HCT116 (cell line): ENCODE measurements at regions not wholly inside any gene's neighbourhood (a gene's known extent, or its start where the extent isn't known, plus 50 kb on each side); places are given as distances from the start of the nearest gene placed in this dataset.

ENCODE experiments used
- ATAC-seq: fragments of 200-7000 bp; cut with Tn5 transposase; 2 replicates; pipeline ENCODE4 v1.9.1; 2020; ENCODE audit warnings: mild to moderate bottlenecking, moderate library complexity
- BruUV-seq: library from RNA; stranded (reverse); fragments of 400-500 nt; replicated peaks from 2 replicates; lab custom pipeline; 2021; lab: Mats Ljungman, UMichigan
- CTCF ChIA-PET: fragments of 300-600 bp; sonication (Branson Sonifier 250); formaldehyde crosslinking; loops from one replicate; lab custom pipeline; 2021; ENCODE audit warnings: antibody characterized with exemption; lab: Charles Lee
- POLR2A ChIA-PET: fragments of 300-600, 350-600 bp; sonication (Branson Sonifier 250); formaldehyde crosslinking; loops from one replicate; lab custom pipeline; 2021; ENCODE audit warnings: antibody characterized with exemption; lab: Charles Lee
- RAD21 ChIA-PET, 2 experiments: fragments of 300-600 bp; sonication (Branson Sonifier 250); formaldehyde crosslinking; loops; one replicate each; lab custom pipeline; 2023; ENCODE audit warnings: low total read pairs in 2 of 2; ENCODE audit not compliant: uncharacterized antibody in 2 of 2, unreplicated experiment in 2 of 2, low non-redundant PET in 1 of 2; lab: Charles Lee
- DNase-seq: peaks from one replicate; pipeline ENCODE4 v3.0.0-alpha.2; 2010; ENCODE audit warnings: low read depth, low spot score
- H2AFZ ChIP-seq: fragments of 200-600 bp; shearing (Covaris generic), sonication (generic); 2 replicates; pipeline ENCODE4 v1.6.1; 2017; ENCODE audit warnings: low read depth, mixed run types, mixed read lengths, antibody characterized with exemption, low read length; ENCODE audit not compliant: poor library complexity, severe bottlenecking
- H3K27ac ChIP-seq: 2 replicates; pipeline ENCODE4 v1.5.1; 2012; ENCODE audit warnings: low read depth, low read length
- H3K27me3 ChIP-seq: fragments of 200-600 bp; sonication (generic); 2 replicates; pipeline ENCODE4 v1.6.1; 2016; ENCODE audit warnings: mixed run types, low read length, mixed read lengths; ENCODE audit not compliant: insufficient read depth
- H3K36me3 ChIP-seq, 2 experiments: fragments of 200-500 bp in 1 of 2; fragments of 200-600 bp in 1 of 2; sonication (Bioruptor generic) in 1 of 2; sonication (generic) in 1 of 2; 2 replicates each; pipeline versions ENCODE4 v1.5.1 to v1.6.1; 2014 to 2016; ENCODE audit warnings: low read length in 2 of 2, inconsistent platforms in 1 of 2, mixed read lengths in 1 of 2, mixed run types in 1 of 2; ENCODE audit not compliant: insufficient read depth in 2 of 2, control insufficient read depth in 1 of 2
- H3K4me1 ChIP-seq, 2 experiments: fragments of 200-600 bp in 1 of 2; sonication (generic) in 1 of 2; 2 replicates each; pipeline versions ENCODE4 v1.5.1 to v1.6.1; 2012 to 2017; ENCODE audit warnings: low read length in 2 of 2, inconsistent platforms in 1 of 2, mild to moderate bottlenecking in 1 of 2, mixed read lengths in 1 of 2, mixed run types in 1 of 2, moderate library complexity in 1 of 2; ENCODE audit not compliant: insufficient read depth in 2 of 2, control insufficient read depth in 1 of 2
- H3K4me2 ChIP-seq: fragments of 200-600 bp; sonication (generic); 2 replicates; pipeline ENCODE4 v1.6.1; 2017; ENCODE audit warnings: mixed run types, low read length, mixed read lengths
- H3K4me3 ChIP-seq, 2 experiments: fragments of 200-600 bp in 1 of 2; sonication (generic) in 1 of 2; replicated peaks in 1 of 2; 2 replicates each; pipeline ENCODE4 v1.5.1; 2011 to 2016; ENCODE audit warnings: low read length in 2 of 2, control low read depth in 1 of 2, low read depth in 1 of 2, mild to moderate bottlenecking in 1 of 2, mixed read lengths in 1 of 2, mixed run types in 1 of 2
- H3K79me2 ChIP-seq: fragments of 200-600 bp; sonication (generic); 2 replicates; pipeline ENCODE4 v1.6.1; 2017; ENCODE audit warnings: mild to moderate bottlenecking, mixed run types, low read length, moderate library complexity, mixed read lengths; ENCODE audit not compliant: insufficient read depth
- H3K9ac ChIP-seq: fragments of 200-600 bp; sonication (generic); 2 replicates; pipeline ENCODE4 v1.6.1; 2016; ENCODE audit warnings: low read length, mixed read lengths
- H3K9me2 ChIP-seq: fragments of 200-600 bp; sonication (generic), shearing (Covaris generic); 2 replicates; pipeline ENCODE4 v1.6.1; 2017; ENCODE audit warnings: mixed run types, mild to moderate bottlenecking, moderate library complexity; ENCODE audit not compliant: insufficient read depth
- H3K9me3 ChIP-seq, 2 experiments: fragments of 200-500 bp in 1 of 2; fragments of 200-600 bp in 1 of 2; sonication (Bioruptor generic) in 1 of 2; sonication (generic) in 1 of 2; 2 replicates each; pipeline ENCODE4 v1.6.1; 2014 to 2017; ENCODE audit warnings: low read length in 2 of 2, mixed read lengths in 2 of 2, inconsistent platforms in 1 of 2, low read depth in 1 of 2, mild to moderate bottlenecking in 1 of 2, mixed run types in 1 of 2, moderate library complexity in 1 of 2; ENCODE audit not compliant: control insufficient read depth in 1 of 2, insufficient read depth in 1 of 2
- H4K20me1 ChIP-seq: fragments of 200-600 bp; sonication (generic), shearing (Covaris generic); 2 replicates; pipeline ENCODE4 v1.6.1; 2017; ENCODE audit warnings: mixed run types, mild to moderate bottlenecking, moderate library complexity; ENCODE audit not compliant: insufficient read depth
- ATF3 ChIP-seq: IDR thresholded peaks from 2 replicates; pipeline ENCODE4 v1.6.1; 2012
- FOSL1 ChIP-seq: IDR thresholded peaks from 2 replicates; pipeline ENCODE4 v1.6.1; 2012; ENCODE audit warnings: low read depth
- MAX ChIP-seq: IDR thresholded peaks from 2 replicates; pipeline ENCODE4 v1.6.1; 2012
- YY1 ChIP-seq: IDR thresholded peaks from 2 replicates; pipeline ENCODE4 v1.6.1; 2011; ENCODE audit warnings: low read length, low read depth, moderate library complexity, mild to moderate bottlenecking; ENCODE audit not compliant: insufficient replicate concordance; ENCODE audit errors: extremely low read depth
- ZNF274 ChIP-seq: fragments of 200-500 bp; sonication (Bioruptor generic); IDR thresholded peaks from 2 replicates; pipeline ENCODE4 v1.6.1; 2014; ENCODE audit warnings: mild to moderate bottlenecking, low read depth, low read length, inconsistent platforms
- intact Hi-C: fragments of 100-400 bp; cut with micrococcal nuclease; formaldehyde crosslinking; loops from 2 replicates; pipeline ENCODE4 v1.10.0; 2022
- TF ChIP-seq, protein P1 (sequence below): IDR thresholded peaks from 2 replicates; pipeline ENCODE4 v1.6.1; 2012; ENCODE audit warnings: low read depth

DNA sequence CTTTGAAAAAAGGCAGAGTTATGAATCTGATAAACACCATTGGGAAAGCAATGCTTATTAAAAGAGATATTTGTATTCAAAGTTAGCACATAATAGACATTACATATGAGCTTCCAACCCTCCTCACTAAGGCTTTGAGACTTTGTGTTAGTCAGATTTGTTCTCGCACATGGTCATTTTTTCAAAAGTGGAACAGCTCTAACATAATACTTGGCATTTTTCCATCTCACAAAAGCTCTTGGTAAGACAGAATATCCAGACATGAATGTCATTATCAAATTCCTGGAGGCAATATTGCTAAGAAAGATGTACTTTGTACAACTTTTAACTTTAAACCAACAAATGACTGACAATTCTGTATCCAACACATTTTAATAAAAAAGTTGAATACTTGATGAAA is 292.4 kb upstream of the SMIM30 start:
- no TSS peak for BruUV-seq
- H4K20me1 ChIP-seq: no peaks in the 10 kb centered on the region
- H3K4me2 ChIP-seq: no peak overlapping the region
- no peaks in the 10 kb centered on the region for H3K9me3 ChIP-seq
- no peak overlapping the region for H3K9ac ChIP-seq
- H3K27ac ChIP-seq: no peak overlapping the region
- H3K9me2 ChIP-seq: no peaks in the 10 kb centered on the region
- intact Hi-C loops: no loop called here
- H2AFZ ChIP-seq: no peak overlapping the region
- POLR2A ChIA-PET: no interaction called here
- TF ChIP-seq ZNF274 (no peak), FOSL1 (no peak), ATF3 (no peak), MAX (no peak), YY1 (no peak)
- TF ChIP-seq, protein P1, sequence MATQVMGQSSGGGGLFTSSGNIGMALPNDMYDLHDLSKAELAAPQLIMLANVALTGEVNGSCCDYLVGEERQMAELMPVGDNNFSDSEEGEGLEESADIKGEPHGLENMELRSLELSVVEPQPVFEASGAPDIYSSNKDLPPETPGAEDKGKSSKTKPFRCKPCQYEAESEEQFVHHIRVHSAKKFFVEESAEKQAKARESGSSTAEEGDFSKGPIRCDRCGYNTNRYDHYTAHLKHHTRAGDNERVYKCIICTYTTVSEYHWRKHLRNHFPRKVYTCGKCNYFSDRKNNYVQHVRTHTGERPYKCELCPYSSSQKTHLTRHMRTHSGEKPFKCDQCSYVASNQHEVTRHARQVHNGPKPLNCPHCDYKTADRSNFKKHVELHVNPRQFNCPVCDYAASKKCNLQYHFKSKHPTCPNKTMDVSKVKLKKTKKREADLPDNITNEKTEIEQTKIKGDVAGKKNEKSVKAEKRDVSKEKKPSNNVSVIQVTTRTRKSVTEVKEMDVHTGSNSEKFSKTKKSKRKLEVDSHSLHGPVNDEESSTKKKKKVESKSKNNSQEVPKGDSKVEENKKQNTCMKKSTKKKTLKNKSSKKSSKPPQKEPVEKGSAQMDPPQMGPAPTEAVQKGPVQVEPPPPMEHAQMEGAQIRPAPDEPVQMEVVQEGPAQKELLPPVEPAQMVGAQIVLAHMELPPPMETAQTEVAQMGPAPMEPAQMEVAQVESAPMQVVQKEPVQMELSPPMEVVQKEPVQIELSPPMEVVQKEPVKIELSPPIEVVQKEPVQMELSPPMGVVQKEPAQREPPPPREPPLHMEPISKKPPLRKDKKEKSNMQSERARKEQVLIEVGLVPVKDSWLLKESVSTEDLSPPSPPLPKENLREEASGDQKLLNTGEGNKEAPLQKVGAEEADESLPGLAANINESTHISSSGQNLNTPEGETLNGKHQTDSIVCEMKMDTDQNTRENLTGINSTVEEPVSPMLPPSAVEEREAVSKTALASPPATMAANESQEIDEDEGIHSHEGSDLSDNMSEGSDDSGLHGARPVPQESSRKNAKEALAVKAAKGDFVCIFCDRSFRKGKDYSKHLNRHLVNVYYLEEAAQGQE: no peak
- CTCF ChIA-PET: interaction anchor here (2.8 kb wide), 1 partner anchor 11 kb away, joined by 7 read pairs; no protein-coding TSS in a partner anchor
- H3K4me3 ChIP-seq: no peak overlapping the region
- no peak for ATAC-seq
- DNase-seq: no peak
- RAD21 ChIA-PET: no interaction called here
- no peaks in the 10 kb centered on the region for H3K27me3 ChIP-seq
- H3K36me3 ChIP-seq: no peaks in the 10 kb centered on the region
- H3K4me1 ChIP-seq: no peaks in the 10 kb centered on the region
- H3K79me2 ChIP-seq: no peaks in the 10 kb centered on the region
